ENCODE measurements at regions not wholly inside any gene's neighbourhood (a gene's known extent, or its start where the extent isn't known, plus 50 kb on each side); places are given as distances from the start of the nearest gene placed in this dataset.

DNA sequence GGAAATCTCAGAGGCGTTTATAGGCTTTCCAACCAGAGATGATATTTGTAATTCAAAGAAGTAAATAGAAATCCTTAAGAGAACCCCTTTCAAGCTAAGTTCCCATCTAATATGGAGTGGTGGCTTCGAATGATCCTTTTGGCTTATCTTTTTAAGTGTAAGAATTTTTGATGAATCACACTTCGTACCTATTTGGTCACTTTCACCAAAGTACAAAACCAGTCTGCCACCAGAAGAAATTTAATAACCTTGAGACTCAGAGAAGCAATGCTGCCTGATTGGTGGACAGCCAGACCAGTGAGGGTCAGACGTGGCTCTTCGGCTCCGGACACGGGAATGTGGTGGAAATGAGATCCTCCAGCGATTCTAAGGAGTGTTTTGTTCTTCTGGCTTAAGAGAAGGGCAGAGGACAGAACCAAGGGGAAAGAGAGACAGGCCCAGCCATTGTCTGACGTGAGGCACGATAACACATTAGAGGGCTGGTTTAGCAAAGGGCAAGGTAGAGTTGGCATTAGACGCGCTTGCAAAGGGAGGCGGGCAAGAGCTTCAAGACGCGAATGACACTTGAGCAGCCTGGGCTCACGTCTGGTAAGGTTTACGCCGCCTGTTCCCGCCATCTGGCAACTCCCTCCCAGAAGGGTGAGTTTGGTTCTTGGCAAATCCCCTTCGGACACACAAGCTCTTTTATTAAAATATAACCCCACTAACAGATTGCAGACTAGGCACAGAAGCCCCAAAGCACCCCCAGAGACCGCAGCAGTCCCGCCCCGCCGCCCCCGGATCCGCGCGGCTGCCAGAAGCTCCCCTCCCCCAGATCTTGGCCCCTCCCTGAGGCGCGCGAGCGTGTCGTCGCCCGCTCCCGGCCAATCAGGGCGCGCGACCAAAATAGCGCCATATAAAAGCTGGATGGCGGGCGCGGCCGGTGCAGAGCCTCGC, 50.0 kb upstream of the EZR start:
- intact Hi-C loops (cut with micrococcal nuclease; ENCODE audit: unreplicated experiment) (loop anchor here (1.0 to 5.0 kb wide), 5 partner anchors 42 to 220 kb away; partner anchors contain the start of gene EZR), in situ Hi-C loops (cut with MboI) (no loop called here)
- RAD21 ChIA-PET (ENCODE audit: unreplicated experiment): interaction anchor here (0.5 to 4.5 kb wide), 33 partner anchors 10 to 244 kb away, joined by 3 to 29 read pairs (median 4); partner anchors contain the start of gene EZR
- Histone ChIP-seq H3K4me2 (ENCODE audit: control insufficient read depth, insufficient read depth) (peak overlapping the region; percentile 39), H3K9me3 (replicated peaks; ENCODE audit: control insufficient read depth, insufficient read depth, low read length) (no peaks in the 10 kb centered on the region; the same call in 1 of the 3 replicates), H3K27me3 (replicated peaks in 1 of 2; ENCODE audit: control insufficient read depth in 2 of 2, insufficient read depth in 2 of 2, low read length in 1 of 2) (no peaks in the 10 kb centered on the region), H4K20me1 (ENCODE audit: control insufficient read depth, insufficient read depth) (no peaks in the 10 kb centered on the region), H2AFZ (ENCODE audit: control insufficient read depth, low read depth, low read length) (peak overlapping the region; percentile 75), H3K4me1 (ENCODE audit: control insufficient read depth, insufficient read depth, low read length) (peaks cover 39% of the 10 kb centered on the region), H3K4me3 (peak overlapping the region; percentile 9; the same call in 1 of the 2 replicates), H3K9ac (ENCODE audit: control insufficient read depth, insufficient read depth, low read length) (peak overlapping the region; percentile 63), H3K27ac (ENCODE audit: control insufficient read depth, insufficient read depth) (peak overlapping the region; percentile 89), H3K36me3 (ENCODE audit: control insufficient read depth in 2 of 2, insufficient read depth in 2 of 2, low read length in 1 of 2) (no peaks in the 10 kb centered on the region), H3K79me2 (ENCODE audit: control insufficient read depth, insufficient read depth, low read length) (no peaks in the 10 kb centered on the region)
- BruUV-seq (replicated peaks): TSS peak; percentile 98
- CTCF ChIA-PET: interaction anchor here (0.8 to 2.9 kb wide), 11 partner anchors 14 to 151 kb away, joined by 3 to 17 read pairs (median 5); no protein-coding TSS in a partner anchor
- ATAC-seq (peak; percentile 84), DNase-seq (ENCODE audit: low read depth, low spot score) (peak; percentile 53), FAIRE-seq (no peak)
- SMC1A ChIA-PET (ENCODE audit: uncharacterized antibody, unreplicated experiment): interaction anchor here (0.6 to 7.0 kb wide), 25 partner anchors 15 to 622 kb away, joined by 3 to 52 read pairs (median 7); partner anchors contain the start of genes EZR, RSPH3, SYTL3 and TAGAP
- POLR2A ChIA-PET: interaction anchor here (0.5 to 4.5 kb wide), 27 partner anchors 10 to 236 kb away, joined by 3 to 19 read pairs (median 6); partner anchors contain the start of genes EZR, RSPH3 and TAGAP
- 7% methylated on average over 39 of the region's 45 CpGs for WGBS (ENCODE audit: insufficient coverage, insufficient replicate concordance, low lambda C conversion rate, missing lambda C conversion rate)
- TF ChIP-seq, protein P1, sequence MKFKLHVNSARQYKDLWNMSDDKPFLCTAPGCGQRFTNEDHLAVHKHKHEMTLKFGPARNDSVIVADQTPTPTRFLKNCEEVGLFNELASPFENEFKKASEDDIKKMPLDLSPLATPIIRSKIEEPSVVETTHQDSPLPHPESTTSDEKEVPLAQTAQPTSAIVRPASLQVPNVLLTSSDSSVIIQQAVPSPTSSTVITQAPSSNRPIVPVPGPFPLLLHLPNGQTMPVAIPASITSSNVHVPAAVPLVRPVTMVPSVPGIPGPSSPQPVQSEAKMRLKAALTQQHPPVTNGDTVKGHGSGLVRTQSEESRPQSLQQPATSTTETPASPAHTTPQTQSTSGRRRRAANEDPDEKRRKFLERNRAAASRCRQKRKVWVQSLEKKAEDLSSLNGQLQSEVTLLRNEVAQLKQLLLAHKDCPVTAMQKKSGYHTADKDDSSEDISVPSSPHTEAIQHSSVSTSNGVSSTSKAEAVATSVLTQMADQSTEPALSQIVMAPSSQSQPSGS (IDR thresholded peaks at IDR 0.05; ENCODE audit: low read length): no peak
- TF ChIP-seq, protein P2, sequence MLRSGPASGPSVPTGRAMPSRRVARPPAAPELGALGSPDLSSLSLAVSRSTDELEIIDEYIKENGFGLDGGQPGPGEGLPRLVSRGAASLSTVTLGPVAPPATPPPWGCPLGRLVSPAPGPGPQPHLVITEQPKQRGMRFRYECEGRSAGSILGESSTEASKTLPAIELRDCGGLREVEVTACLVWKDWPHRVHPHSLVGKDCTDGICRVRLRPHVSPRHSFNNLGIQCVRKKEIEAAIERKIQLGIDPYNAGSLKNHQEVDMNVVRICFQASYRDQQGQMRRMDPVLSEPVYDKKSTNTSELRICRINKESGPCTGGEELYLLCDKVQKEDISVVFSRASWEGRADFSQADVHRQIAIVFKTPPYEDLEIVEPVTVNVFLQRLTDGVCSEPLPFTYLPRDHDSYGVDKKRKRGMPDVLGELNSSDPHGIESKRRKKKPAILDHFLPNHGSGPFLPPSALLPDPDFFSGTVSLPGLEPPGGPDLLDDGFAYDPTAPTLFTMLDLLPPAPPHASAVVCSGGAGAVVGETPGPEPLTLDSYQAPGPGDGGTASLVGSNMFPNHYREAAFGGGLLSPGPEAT (IDR thresholded peaks at IDR 0.05; ENCODE audit: low read depth): 0 out of 2 replicates have a peak, but pooled peaks have one; percentile 16
- TF ChIP-seq MEF2A (IDR thresholded peaks at IDR 0.05; ENCODE audit: insufficient read depth, low read depth, low read length) (peak; percentile 90), ZNF207 (IDR thresholded peaks at IDR 0.05; ENCODE audit: borderline replicate concordance) (no peak), POLR2A (IDR thresholded peaks at IDR 0.05; ENCODE audit: low read depth, low read length) (no peak), RB1 (IDR thresholded peaks at IDR 0.05; ENCODE audit: borderline replicate concordance) (peak; percentile 70; the same call in 1 of the 2 replicates), EGR1 (IDR thresholded peaks at IDR 0.05; ENCODE audit: borderline replicate concordance in 1 of 2, low read depth in 2 of 2, low read length in 2 of 2) (peak in 1 of 2 experiments; percentile 96; a peak in 2 of 3 replicates), JUNB (IDR thresholded peaks at IDR 0.05) (no peak), SPI1 (IDR thresholded peaks at IDR 0.05; ENCODE audit: borderline replicate concordance, insufficient read depth, low read depth, low read length) (no peak), NFYB (IDR thresholded peaks at IDR 0.05; ENCODE audit: insufficient read depth, low read depth, low read length) (peak; percentile 70), CEBPB (IDR thresholded peaks at IDR 0.05; ENCODE audit: borderline replicate concordance in 1 of 2, low read depth in 2 of 2, low read length in 2 of 2) (no peak), NFXL1 (IDR thresholded peaks at IDR 0.05; ENCODE audit: borderline replicate concordance) (no peak), RUNX3 (IDR thresholded peaks at IDR 0.05; ENCODE audit: low read length) (peak; percentile 41; the same call in 1 of the 2 replicates)
- TF ChIP-seq, protein P3, sequence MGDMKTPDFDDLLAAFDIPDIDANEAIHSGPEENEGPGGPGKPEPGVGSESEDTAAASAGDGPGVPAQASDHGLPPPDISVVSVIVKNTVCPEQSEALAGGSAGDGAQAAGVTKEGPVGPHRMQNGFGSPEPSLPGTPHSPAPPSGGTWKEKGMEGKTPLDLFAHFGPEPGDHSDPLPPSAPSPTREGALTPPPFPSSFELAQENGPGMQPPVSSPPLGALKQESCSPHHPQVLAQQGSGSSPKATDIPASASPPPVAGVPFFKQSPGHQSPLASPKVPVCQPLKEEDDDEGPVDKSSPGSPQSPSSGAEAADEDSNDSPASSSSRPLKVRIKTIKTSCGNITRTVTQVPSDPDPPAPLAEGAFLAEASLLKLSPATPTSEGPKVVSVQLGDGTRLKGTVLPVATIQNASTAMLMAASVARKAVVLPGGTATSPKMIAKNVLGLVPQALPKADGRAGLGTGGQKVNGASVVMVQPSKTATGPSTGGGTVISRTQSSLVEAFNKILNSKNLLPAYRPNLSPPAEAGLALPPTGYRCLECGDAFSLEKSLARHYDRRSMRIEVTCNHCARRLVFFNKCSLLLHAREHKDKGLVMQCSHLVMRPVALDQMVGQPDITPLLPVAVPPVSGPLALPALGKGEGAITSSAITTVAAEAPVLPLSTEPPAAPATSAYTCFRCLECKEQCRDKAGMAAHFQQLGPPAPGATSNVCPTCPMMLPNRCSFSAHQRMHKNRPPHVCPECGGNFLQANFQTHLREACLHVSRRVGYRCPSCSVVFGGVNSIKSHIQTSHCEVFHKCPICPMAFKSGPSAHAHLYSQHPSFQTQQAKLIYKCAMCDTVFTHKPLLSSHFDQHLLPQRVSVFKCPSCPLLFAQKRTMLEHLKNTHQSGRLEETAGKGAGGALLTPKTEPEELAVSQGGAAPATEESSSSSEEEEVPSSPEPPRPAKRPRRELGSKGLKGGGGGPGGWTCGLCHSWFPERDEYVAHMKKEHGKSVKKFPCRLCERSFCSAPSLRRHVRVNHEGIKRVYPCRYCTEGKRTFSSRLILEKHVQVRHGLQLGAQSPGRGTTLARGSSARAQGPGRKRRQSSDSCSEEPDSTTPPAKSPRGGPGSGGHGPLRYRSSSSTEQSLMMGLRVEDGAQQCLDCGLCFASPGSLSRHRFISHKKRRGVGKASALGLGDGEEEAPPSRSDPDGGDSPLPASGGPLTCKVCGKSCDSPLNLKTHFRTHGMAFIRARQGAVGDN (IDR thresholded peaks at IDR 0.05): peak; percentile 48; the same call in 1 of the 2 replicates
